ENCODE measurements at regions not wholly inside any gene's neighbourhood (a gene's known extent, or its start where the extent isn't known, plus 50 kb on each side); places are given as distances from the start of the nearest gene placed in this dataset.

GRCh38 chr11:107276077-107276476 lies 181.5 kb downstream of the CWF19L2 start:
- CTCF ChIA-PET = no interaction called here
- POLR2A ChIA-PET = no interaction called here
- no peak for TF ChIP-seq SP1 (IDR thresholded peaks at IDR 0.05)

GRCh38 chr11:107275632-107276031 lies 182.0 kb downstream of the CWF19L2 start:
- no peak for TF ChIP-seq FOXK2 (IDR thresholded peaks at IDR 0.05)
- no peak for TF ChIP-seq L3MBTL2 (conservative IDR thresholded peaks at IDR 0.05)
- TF ChIP-seq BHLHE40 (IDR thresholded peaks at IDR 0.05; ENCODE audit: borderline replicate concordance) = no peak
- no peak for TF ChIP-seq ARNT (IDR thresholded peaks at IDR 0.05)
- no peak for TF ChIP-seq SUZ12 (IDR thresholded peaks at IDR 0.05)
- TF ChIP-seq HDGF (IDR thresholded peaks at IDR 0.05; ENCODE audit: borderline replicate concordance) = no peak
- TF ChIP-seq TARDBP (IDR thresholded peaks at IDR 0.05) = no peak
- no peak for TF ChIP-seq FOXA1 (IDR thresholded peaks at IDR 0.05)
- TF ChIP-seq ZNF384 (IDR thresholded peaks at IDR 0.05) = no peak
- TF ChIP-seq PKNOX1 (IDR thresholded peaks at IDR 0.05) = no peak
- no peak for TF ChIP-seq CTBP1 (IDR thresholded peaks at IDR 0.05; ENCODE audit: borderline replicate concordance)
- no peak for TF ChIP-seq ELF4 (IDR thresholded peaks at IDR 0.05)
- no peak for TF ChIP-seq FOXM1 (IDR thresholded peaks at IDR 0.05; ENCODE audit: borderline replicate concordance)
- no peak for TF ChIP-seq NFRKB (IDR thresholded peaks at IDR 0.05)
- TF ChIP-seq LEF1 (IDR thresholded peaks at IDR 0.05; ENCODE audit: borderline replicate concordance) = no peak
- no peak for DNase-seq (ENCODE audit: extremely low spot score)
- POLR2A ChIA-PET = no interaction called here
- CTCF ChIA-PET = no interaction called here

More at GRCh38 chr11:107276077-107276476, 181.5 kb downstream of the CWF19L2 start:
- DNase-seq (ENCODE audit: extremely low spot score) = no peak

GRCh38 chr11:107274138-107274537 lies 183.5 kb downstream of the CWF19L2 start:
- POLR2A ChIA-PET = no interaction called here
- TF ChIP-seq ELF4 (IDR thresholded peaks at IDR 0.05) (no peak), SP1 (IDR thresholded peaks at IDR 0.05) (no peak), NFRKB (IDR thresholded peaks at IDR 0.05) (no peak), TARDBP (IDR thresholded peaks at IDR 0.05) (no peak)
- no peak for DNase-seq (ENCODE audit: extremely low spot score)
- CTCF ChIA-PET = no interaction called here

GRCh38 chr11:107272561-107272960 lies 185.1 kb downstream of the CWF19L2 start:
- no peak for DNase-seq (ENCODE audit: extremely low spot score)
- TF ChIP-seq FOXK2 (IDR thresholded peaks at IDR 0.05) (no peak), TARDBP (IDR thresholded peaks at IDR 0.05) (no peak), L3MBTL2 (conservative IDR thresholded peaks at IDR 0.05) (no peak), SP1 (IDR thresholded peaks at IDR 0.05) (no peak), NFRKB (IDR thresholded peaks at IDR 0.05) (no peak), FOXA1 (IDR thresholded peaks at IDR 0.05) (no peak), HDGF (IDR thresholded peaks at IDR 0.05; ENCODE audit: borderline replicate concordance) (no peak), ELF4 (IDR thresholded peaks at IDR 0.05) (no peak), SUZ12 (IDR thresholded peaks at IDR 0.05) (no peak), CTBP1 (IDR thresholded peaks at IDR 0.05; ENCODE audit: borderline replicate concordance) (no peak), FOXM1 (IDR thresholded peaks at IDR 0.05; ENCODE audit: borderline replicate concordance) (no peak), ZNF384 (IDR thresholded peaks at IDR 0.05) (no peak)
- POLR2A ChIA-PET = no interaction called here
- CTCF ChIA-PET = no interaction called here

- ChIA-PET POLR2A (no interaction called here), CTCF (no interaction called here)
- no peak for TF ChIP-seq FOXK2 (IDR thresholded peaks at IDR 0.05)
- TF ChIP-seq BHLHE40 (IDR thresholded peaks at IDR 0.05; ENCODE audit: borderline replicate concordance) = no peak
- no peak for TF ChIP-seq SP1 (IDR thresholded peaks at IDR 0.05)
- TF ChIP-seq NFRKB (IDR thresholded peaks at IDR 0.05) = no peak
- TF ChIP-seq TARDBP (IDR thresholded peaks at IDR 0.05) = no peak
- no peak for TF ChIP-seq CTBP1 (IDR thresholded peaks at IDR 0.05; ENCODE audit: borderline replicate concordance)
- TF ChIP-seq SUZ12 (IDR thresholded peaks at IDR 0.05) = no peak
- no peak for TF ChIP-seq L3MBTL2 (conservative IDR thresholded peaks at IDR 0.05)
- no peak for TF ChIP-seq ARNT (IDR thresholded peaks at IDR 0.05)
- no peak for TF ChIP-seq PKNOX1 (IDR thresholded peaks at IDR 0.05)
- no peak for TF ChIP-seq HDGF (IDR thresholded peaks at IDR 0.05; ENCODE audit: borderline replicate concordance)
- no peak for TF ChIP-seq FOXA1 (IDR thresholded peaks at IDR 0.05)
- TF ChIP-seq FOXM1 (IDR thresholded peaks at IDR 0.05; ENCODE audit: borderline replicate concordance) = no peak
- DNase-seq (ENCODE audit: extremely low spot score) = no peak
These were observed 186.2 kb downstream of the CWF19L2 start for GRCh38 chr11:107271425-107271824.

GRCh38 chr11:107268977-107269376 lies 188.6 kb downstream of the CWF19L2 start:
- DNase-seq (ENCODE audit: extremely low spot score) = no peak
- no peak for TF ChIP-seq BHLHE40 (IDR thresholded peaks at IDR 0.05; ENCODE audit: borderline replicate concordance)
- no peak for TF ChIP-seq FOXM1 (IDR thresholded peaks at IDR 0.05; ENCODE audit: borderline replicate concordance)
- TF ChIP-seq FOXA1 (IDR thresholded peaks at IDR 0.05) = no peak
- TF ChIP-seq PKNOX1 (IDR thresholded peaks at IDR 0.05) = no peak
- TF ChIP-seq TARDBP (IDR thresholded peaks at IDR 0.05) = no peak
- CTCF ChIA-PET = no interaction called here
- POLR2A ChIA-PET = no interaction called here

GRCh38 chr11:107266455-107266854 lies 191.2 kb downstream of the CWF19L2 start:
- ChIA-PET CTCF (no interaction called here), POLR2A (no interaction called here)
- no peak for TF ChIP-seq BHLHE40 (IDR thresholded peaks at IDR 0.05; ENCODE audit: borderline replicate concordance)
- no peak for TF ChIP-seq PKNOX1 (IDR thresholded peaks at IDR 0.05)
- no peak for TF ChIP-seq CTBP1 (IDR thresholded peaks at IDR 0.05; ENCODE audit: borderline replicate concordance)
- no peak for TF ChIP-seq LEF1 (IDR thresholded peaks at IDR 0.05; ENCODE audit: borderline replicate concordance)
- no peak for TF ChIP-seq FOXM1 (IDR thresholded peaks at IDR 0.05; ENCODE audit: borderline replicate concordance)
- TF ChIP-seq FOXA1 (IDR thresholded peaks at IDR 0.05) = no peak
- no peak for TF ChIP-seq ARNT (IDR thresholded peaks at IDR 0.05)
- TF ChIP-seq TARDBP (IDR thresholded peaks at IDR 0.05) = no peak
- no peak for DNase-seq (ENCODE audit: extremely low spot score)

All from HEK293T (cell line).